ENCODE measurements at regions not wholly inside any gene's neighbourhood (a gene's known extent, or its start where the extent isn't known, plus 50 kb on each side); places are given as distances from the start of the nearest gene placed in this dataset.
"Not testable (repeated sequence)": the region's sequence is repeated elsewhere in the genome, so short reads cannot be mapped to it uniquely, and the experiment has no call there.

DNA sequence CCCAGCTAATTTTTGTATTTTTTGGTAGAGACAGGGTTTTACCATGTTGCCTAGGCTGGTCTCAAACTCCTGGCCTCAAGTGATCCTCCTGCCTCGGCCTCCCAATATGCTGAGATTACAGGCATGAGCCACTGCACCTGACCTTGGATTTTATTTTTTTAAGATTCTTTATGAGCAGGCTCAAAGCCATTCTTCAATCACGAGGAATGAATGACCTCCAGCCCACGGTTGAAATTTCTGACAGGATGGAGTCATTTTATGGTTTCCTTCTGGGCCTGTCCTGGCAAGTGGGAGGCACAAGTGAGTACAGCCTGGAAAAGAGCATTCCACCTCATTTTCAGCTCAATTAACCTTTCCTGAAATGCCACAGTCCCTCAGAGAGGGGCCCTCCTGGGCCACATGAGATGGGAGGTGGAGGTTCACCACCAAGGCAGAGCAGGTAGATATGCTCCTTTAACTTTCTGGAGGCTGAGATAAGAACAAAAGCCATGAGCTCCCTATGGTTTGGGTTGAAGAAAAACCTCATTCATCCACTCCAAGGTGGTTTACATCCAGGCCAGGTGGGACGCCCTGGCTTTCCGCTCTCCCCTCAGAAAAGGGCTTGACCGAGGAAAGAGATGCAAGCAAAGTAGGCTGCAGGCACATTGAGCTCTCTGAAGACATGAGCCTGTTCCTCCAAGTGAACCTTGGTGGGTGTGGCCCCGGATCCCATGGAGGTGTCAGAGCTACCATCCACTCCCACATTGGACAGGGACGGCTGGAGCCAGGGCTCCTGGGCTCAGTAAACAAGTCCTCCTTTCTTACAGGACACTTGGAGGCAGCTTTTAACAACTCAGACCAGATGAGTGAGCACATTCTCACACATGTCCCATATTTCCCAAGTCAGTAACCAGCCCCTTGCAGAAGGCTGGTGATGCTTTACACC, 208.5 kb upstream of the SSTR4 start:
- intact Hi-C loops (cut with DNase I): no loop called here
- DNase-seq (ENCODE audit: missing footprints): no peak
- ATAC-seq: no peak

DNA sequence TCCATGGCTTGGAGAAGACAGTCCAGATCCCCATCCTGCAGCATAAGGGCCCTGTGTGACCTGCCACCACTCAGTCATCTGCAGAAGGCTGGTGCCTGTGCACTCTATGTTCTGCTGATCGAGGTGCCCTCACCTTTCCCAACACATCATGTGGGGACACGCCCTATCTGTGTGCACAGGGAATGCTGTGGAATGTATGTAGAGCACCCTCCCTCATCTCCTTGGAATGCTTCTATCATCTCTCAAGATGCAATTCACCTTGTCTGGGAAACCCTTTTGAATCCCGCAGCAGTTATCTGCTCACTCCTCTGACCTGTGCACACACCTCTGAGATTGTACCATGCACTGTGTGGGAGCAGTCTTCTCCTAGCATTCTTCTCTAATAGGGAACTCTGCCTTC, 207.2 kb upstream of the SSTR4 start:
- ATAC-seq: no peak
- intact Hi-C loops (cut with DNase I): no loop called here
- no peak for DNase-seq (ENCODE audit: missing footprints)

DNA sequence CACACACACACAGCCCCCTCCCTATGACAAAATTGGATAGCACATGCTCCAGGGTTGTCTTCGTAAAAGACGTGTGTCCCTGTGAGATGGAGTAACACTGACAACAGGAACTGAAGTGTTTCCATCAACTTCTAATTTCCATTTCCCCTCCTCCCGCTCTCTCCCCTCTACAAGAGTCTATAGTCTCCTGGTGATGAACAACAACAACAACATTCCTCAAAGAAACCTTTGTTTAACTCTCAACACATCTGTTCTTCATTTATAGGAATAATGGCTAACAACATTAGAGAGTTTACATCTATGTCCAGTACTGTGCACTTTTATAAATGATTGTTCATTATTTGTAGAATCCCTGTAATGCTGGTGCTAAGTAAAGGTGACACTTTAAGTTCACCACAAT, 205.8 kb upstream of the SSTR4 start:
- intact Hi-C loops (cut with DNase I): no loop called here
- DNase-seq (ENCODE audit: missing footprints) (no peak), ATAC-seq (no peak)

DNA sequence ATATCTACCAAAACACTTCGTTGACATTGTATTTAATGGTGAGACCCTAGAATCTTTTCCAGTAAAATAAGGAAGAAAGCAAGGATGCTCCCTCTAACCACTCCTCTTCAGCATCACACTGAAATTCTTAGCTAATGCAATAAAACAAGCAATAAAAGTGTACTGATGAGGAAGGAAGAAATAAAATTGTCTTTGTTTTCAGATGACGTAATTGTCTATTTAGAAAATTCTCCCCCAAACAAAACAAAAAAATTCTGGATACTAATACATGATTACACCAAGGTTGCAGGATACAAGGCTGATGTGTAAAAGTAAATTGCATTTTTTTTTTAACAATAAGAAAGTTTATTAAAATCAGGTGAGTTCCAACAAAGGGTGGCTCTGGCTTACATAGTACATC, 205.0 kb upstream of the SSTR4 start:
- intact Hi-C loops (cut with DNase I): no loop called here
- ATAC-seq: no peak

DNA sequence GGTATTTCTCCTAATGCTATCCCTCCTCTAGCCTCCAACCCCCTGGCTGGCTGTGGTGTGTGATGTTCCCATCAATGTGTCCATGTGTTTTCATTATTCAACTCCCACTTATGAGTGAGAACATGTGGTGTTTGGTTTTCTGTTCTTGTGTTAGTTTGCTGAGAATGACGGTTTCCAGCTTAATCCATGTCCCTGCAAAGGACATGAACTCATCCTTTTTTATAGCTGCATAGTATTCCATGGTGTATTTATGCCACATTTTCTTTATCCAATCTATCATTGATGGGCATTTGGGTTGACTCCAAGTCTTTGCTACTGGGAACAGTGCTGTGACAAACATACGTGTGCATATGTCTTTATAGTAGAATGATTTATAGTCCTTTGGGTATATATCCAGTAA, 204.4 kb upstream of the SSTR4 start:
- DNase-seq (ENCODE audit: missing footprints); intact Hi-C loops (cut with DNase I); ATAC-seq: not testable (repeated sequence)

More for the DNA sequence above, 205.0 kb upstream of the SSTR4 start:
- DNase-seq (ENCODE audit: missing footprints): no peak

DNA sequence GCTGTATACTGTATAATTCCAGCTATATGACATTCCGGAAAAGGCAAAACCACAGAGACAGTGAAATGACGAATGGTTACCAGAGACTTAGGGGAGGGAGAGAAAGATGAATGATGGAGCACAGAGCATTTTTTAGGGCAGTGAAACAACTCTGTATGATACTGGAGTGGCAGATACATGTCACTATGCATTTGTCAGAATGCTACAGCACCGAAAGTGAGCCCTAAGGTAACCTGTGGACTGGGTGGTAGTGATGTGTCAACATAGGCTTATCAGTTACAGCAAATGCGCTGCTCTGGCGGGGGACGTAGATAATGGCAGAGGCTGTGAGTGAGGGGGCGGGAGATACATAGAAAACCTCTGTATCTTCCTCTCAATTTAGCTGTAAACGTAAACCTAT, 201.3 kb upstream of the SSTR4 start:
- intact Hi-C loops (cut with DNase I): no loop called here
- ATAC-seq: no peak

DNA sequence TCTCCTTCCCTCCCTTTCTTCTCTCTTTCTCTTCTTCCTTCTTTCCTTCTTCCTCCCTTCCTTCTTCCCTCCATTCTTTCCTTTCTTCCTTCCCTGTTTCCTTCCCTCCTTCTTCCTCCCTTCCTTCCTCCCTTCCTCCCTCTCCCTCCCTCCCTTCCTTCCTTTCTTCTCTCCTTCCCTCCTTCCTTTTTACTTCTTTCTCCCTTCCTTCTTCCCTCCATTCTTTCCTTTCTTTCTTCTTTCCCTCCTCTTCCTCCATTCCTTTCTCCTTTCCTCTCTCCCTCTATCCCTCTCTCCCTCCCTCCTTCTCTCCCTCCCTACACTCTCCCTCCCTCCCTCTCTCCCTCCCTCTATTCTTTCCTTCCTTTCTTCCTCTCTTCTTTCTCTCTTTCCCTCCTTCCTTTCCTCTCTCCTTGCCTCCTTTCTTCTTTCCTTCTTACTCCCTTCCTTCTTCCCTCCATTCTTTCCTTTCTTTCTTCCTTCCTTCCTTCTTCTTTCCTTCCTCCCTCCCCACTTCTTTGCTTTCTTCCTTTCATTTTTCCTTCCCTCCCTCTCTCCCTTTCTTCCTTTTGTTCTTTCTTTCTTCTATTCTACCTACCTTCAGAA, 200.4 kb upstream of the SSTR4 start:
- intact Hi-C loops (cut with DNase I): no loop called here
- DNase-seq (ENCODE audit: missing footprints) (no peak), ATAC-seq (no peak)

More for the DNA sequence above, 201.3 kb upstream of the SSTR4 start:
- no peak for DNase-seq (ENCODE audit: missing footprints)

DNA sequence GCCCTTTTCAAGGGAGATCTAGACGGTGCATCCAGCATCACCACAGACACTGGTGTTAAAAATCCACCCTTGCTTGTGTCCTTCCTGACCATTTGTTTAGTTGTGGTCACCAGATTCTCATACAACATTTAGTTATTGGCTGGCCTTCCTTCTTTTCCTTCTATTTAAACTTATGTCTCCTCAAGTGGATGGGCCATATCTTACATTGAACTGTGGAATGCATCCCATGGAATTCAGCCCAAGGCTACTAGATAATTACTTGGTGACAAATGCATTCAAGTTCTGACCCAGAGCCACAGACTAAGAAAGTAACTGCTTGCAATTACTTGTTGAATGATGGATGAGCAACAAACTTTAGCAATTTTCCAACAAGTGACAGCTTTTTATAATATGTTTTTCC, 198.9 kb upstream of the SSTR4 start:
- intact Hi-C loops (cut with DNase I): no loop called here
- DNase-seq (ENCODE audit: missing footprints) (no peak), ATAC-seq (no peak)

DNA sequence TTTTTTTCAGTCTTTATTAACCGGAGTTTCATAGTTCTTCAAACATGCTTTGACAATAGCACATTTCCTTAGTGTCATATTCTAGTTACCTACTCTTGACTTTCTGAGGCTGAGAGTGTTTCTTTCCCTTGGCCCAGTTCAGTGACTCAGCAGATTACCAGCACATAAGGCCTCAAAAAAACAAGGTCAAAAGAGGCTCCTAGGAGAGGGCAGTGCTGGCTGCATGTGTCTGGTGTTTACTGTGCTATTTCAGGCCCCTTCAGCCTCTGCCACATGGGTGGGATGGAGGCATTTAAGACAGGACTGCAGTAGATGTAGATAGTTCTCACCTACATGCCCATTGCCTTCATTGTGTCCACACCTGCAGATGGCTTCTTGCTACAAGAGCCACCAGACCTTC, 198.2 kb upstream of the SSTR4 start:
- no peak for ATAC-seq
- intact Hi-C loops (cut with DNase I): no loop called here
- peak; percentile 14 for DNase-seq (ENCODE audit: missing footprints)

DNA sequence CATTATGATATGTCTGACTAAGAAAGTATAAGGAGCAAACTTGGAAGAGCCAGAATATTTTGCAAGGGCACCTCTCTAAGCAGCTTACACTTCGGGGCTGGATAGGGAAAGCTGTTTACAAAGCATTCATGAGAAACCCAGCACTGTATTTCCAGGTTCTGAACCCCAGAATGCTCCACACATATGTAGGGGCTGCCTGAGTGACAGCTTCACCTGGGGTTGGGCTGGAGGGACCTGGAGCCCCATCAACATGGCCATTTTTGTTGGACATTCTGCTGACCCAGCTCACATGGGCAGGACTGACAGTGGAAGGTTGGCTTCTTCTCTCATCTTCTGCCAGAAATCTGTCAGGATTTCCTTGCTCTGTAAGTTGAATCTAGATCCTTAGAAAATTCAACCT, 197.1 kb upstream of the SSTR4 start:
- DNase-seq (ENCODE audit: missing footprints): no peak
- intact Hi-C loops (cut with DNase I): no loop called here
- ATAC-seq: no peak

DNA sequence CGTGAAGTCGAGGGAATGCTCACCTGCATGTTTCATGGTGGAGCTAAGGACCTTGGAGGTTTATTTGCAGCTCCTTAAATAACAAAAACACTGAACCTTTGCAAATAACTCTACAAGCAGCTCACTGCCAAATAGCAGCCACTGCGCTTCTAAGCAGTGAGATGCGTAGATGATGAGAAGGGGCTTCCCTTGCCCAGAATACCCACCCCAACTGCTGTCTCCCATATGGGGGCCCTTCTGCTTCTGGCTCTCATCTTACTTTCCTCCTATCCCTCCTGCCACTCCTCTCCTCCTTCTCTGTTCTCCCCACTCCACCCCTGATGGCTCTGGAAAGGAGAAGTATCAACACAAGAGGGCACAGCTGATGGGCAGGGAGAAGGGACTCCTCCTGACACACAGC, 193.3 kb upstream of the SSTR4 start:
- ATAC-seq (no peak), DNase-seq (ENCODE audit: missing footprints) (no peak)

DNA sequence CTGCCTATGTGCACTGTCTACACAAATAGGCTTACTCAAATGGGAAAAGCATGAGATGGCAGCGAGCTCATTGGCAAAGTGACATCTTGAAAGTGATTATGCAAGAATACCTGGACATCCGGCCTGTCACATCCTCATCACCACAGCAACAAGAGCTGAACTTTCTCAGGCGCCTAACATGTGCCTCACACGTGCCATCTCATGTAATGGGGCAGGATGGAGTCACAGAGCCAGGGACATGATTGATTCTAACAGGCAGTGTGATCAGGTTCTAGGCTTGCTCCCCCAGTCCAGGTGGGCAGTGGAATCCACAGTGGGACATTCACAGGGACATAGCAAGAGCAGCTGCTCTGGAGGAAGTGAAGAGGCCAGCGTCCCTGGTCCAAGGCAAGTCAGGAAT, 192.3 kb upstream of the SSTR4 start:
- intact Hi-C loops (cut with DNase I): no loop called here
- DNase-seq (ENCODE audit: missing footprints) (no peak), ATAC-seq (no peak)

More for the DNA sequence above, 193.3 kb upstream of the SSTR4 start:
- intact Hi-C loops (cut with DNase I): no loop called here

DNA sequence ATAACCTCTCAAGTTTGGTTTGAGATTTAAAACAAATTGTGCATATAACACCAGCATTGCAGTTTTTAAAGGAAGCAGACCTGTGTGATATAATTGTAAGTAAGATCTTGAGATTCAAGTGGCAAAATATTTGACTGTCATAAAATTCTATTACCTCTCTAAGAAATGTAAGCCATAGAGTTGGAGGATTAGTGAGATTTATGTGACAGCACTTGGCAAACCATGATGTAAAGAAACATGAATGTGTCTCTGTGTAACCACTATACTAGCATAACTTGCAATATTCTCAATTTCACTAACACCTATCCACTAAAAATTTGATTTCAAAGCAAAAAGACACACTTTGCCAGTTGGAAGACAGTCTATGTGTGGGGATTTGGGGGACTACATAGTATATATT, 190.2 kb upstream of the SSTR4 start:
- intact Hi-C loops (cut with DNase I): no loop called here
- ATAC-seq (no peak), DNase-seq (ENCODE audit: missing footprints) (no peak)

DNA sequence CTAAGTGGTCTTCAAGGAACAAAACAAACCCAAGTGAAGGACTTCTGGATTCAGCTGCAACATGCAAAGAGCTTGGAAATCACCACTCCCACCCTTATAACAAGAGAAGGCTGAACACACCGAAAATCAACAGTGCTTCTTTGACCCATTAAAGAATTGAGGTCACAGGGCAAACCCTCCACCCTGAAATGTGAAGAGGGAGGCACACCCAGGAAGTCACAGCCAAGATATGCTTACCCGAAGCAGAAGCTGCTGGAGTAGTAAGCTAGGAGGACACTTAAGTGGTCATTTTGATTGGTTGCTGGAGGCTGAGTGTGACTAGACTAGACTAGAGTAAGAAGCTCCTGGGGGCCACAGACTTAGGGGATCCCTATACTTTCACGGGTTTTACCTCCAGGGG, 188.2 kb upstream of the SSTR4 start:
- ATAC-seq: no peak
- no peak for DNase-seq (ENCODE audit: missing footprints)
- intact Hi-C loops (cut with DNase I): no loop called here

DNA sequence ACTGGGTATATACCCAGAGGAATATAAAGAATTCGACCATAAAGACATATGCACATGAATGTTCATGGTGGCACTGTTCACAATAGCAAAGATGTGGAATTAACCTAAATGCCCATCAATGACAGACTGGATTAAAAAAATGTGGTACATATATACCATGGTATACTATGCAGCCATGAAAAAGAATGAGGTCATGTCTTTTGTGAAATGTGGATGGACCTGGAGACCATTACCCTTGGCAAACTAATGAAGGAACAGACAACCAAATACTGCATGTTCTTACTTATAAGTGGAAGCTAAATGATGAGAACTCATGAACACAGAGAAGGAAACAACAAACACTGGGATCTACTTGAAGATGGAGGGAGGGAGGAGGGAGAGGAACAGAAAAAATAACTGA, 186.7 kb upstream of the SSTR4 start:
- no peak for ATAC-seq
- no peak for DNase-seq (ENCODE audit: missing footprints)
- intact Hi-C loops (cut with DNase I): no loop called here

DNA sequence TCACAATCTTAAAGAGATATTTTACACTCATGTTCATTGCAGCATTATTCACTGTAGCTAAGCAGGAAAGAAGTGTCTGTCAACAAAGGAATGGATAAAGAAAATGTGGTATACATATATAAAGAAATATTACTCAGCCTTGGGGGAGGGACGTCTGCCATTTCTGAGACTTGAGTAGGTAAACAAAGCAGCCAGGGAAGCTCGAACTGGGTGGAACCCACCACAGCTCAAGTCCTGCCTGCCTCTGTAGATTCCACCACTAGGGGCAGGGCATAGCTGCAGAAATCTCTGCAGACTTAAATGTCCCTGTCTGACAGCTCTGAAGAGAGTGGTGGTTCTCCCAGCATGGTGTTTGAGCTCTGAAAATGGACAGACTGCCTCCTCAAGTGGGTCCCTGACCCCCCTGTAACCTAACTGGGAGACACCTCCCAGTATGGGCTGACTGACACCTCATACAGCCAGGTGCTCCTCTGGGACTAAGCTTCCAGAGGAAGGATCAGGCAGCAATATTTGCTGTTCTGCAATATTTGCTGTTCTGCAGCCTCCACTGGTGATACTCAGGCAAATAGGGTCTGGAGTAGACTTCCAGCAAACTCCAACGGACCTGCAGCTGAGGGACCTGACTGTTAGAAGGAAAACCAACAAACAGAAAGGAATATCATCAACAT, 183.3 kb upstream of the SSTR4 start:
- intact Hi-C loops (cut with DNase I); ATAC-seq; DNase-seq (ENCODE audit: missing footprints): not testable (repeated sequence)

DNA sequence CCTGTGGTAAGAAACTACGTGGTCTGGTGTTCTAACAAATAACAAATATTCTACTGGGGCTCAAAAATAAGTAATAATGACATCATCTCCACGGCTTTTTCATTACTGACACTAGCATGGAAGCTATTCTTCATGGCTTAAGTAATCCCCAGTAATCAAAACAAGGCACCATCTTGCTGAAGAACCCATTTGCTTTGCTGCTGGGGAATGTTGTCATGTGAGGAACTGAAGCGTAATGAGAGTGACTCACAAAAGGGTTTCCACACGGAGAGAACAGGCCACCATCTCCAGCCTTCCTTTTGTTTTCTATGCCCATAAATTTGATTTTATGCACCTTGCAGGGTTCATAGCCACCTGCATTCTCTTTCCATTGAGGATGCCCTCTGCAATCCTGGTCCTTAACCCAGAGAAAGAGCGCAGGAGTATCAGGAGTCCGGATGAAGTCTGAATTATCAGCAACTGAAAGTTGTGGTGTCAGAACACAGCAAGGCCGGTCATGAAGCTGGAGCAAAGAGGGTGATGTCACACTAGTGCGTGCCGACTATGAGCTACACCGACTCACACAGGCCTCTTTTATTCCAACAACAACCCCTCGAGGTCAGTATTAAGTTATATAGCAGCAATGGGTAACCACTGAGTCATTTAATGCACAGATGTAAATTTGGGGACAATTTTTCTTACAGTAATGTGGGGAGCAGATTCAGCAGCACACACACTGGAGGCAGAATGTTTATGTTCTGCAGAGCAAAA, 173.7 kb upstream of the SSTR4 start:
- ATAC-seq: no peak
- DNase-seq (ENCODE audit: missing footprints): no peak
- intact Hi-C loops (cut with DNase I): loop anchor here (5.0 to 10.0 kb wide), 2 partner anchors 116 to 373 kb away; no protein-coding TSS in a partner anchor

DNA sequence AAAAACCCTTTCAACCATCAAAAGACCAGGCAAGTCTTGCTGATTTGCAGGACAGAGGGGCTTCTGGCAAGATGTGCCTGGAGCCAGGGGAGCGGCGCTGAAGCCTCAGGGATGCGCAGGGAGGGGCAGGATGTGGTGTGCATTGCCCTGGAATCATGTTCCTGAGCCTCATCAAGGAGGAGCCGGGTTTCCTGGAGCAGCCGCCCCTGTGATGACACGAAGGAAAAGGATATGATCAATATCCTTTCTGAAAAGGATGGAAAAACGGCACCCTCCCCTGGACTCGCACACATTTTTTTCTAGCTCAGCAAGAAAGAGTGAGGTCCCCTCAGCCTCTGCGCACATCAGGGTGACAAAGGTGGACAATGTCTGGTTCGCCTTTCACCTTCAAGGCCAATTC, 173.1 kb upstream of the SSTR4 start:
- intact Hi-C loops (cut with DNase I): loop anchor here (1.0 to 10.0 kb wide), 4 partner anchors 115 to 373 kb away; partner anchors contain the start of gene THBD
- ATAC-seq (no peak), DNase-seq (ENCODE audit: missing footprints) (no peak)

DNA sequence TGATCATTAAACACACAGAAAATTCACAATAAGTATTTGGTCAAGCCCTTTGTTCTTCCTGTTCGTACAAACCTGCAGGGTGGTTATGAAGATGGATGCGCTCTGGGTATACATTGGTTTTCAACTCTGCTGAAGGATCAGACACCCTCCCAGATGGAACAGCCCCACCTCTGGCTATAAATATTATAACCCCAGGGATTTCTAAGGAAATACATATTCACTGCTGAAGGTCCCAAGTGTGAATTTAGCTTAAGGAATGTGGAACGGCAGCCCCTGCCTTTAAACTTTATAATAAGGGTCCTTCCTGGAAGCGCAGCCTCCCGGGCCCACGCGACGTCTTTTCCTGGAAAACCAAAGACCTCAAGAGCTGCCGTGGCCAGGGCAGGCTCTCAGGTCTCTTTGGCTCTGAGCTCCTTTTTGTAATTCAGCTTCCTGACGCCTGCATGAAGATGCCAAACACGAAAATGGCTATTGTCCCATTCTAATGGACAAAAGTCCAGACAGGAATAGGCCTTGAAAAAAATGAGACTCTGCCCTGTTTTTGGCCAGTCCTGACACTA, 172.4 kb upstream of the SSTR4 start:
- DNase-seq (ENCODE audit: missing footprints) (no peak), ATAC-seq (no peak)
- intact Hi-C loops (cut with DNase I): loop anchor here (1.0 to 10.0 kb wide), 4 partner anchors 115 to 372 kb away; partner anchors contain the start of gene THBD

All from Right ventricle myocardium inferior (tissue), 1 donor.